Right lobe of liver (tissue), 6 donors: ENCODE measurements at regions not wholly inside any gene's neighbourhood (a gene's known extent, or its start where the extent isn't known, plus 50 kb on each side); places are given as distances from the start of the nearest gene placed in this dataset.

Source experiments
- ATAC-seq, 4 donors: fragments of 200-7000 bp; cut with Tn5 transposase; one replicate each; pipeline ENCODE4 v1.9.1; 2020; ENCODE audit warnings: mild to moderate bottlenecking in 4 of 4, moderate library complexity in 4 of 4
- DNase-seq, 3 donors: peaks; one replicate each; pipeline ENCODE4 v3.0.0-alpha.2; 2020
- H3K27ac ChIP-seq, 3 donors: fragments of 200-600 bp; one replicate each; pipeline ENCODE4 v1.8.0; 2022
- H3K27me3 ChIP-seq, 2 donors: fragments of 200-600 bp; one replicate each; pipeline ENCODE4 v1.8.0; 2022
- H3K36me3 ChIP-seq, 4 donors: fragments of 200-600 bp; sonication (generic) in 1 of 4; one replicate each; pipeline versions ENCODE4 v1.5.1 to v1.8.0; 2017 to 2022; ENCODE audit warnings: control low read depth in 1 of 4
- H3K4me1 ChIP-seq, 4 donors: fragments of 200-600 bp; sonication (generic) in 1 of 4; one replicate each; pipeline versions ENCODE4 v1.5.1 to v1.8.0; 2017 to 2022; ENCODE audit warnings: control low read depth in 1 of 4
- H3K4me3 ChIP-seq, 3 donors: fragments of 200-600 bp; one replicate each; pipeline ENCODE4 v1.8.0; 2022
- H3K9me3 ChIP-seq, 4 donors: fragments of 200-600 bp; sonication (generic) in 1 of 4; one replicate each; pipeline versions ENCODE4 v1.5.1 to v1.8.0; 2017 to 2022; ENCODE audit warnings: control low read depth in 1 of 4
- CTCF ChIP-seq, 4 donors: fragments of 200-600 bp in 3 of 4; fragments of 450-650 bp in 1 of 4; IDR thresholded peaks; one replicate each; pipeline versions ENCODE4 v1.5.1 to v1.8.0; 2016 to 2022; ENCODE audit warnings: antibody characterized with exemption in 4 of 4, mild to moderate bottlenecking in 2 of 4
- POLR2A ChIP-seq: fragments of 450-650 bp; IDR thresholded peaks from one replicate; pipeline ENCODE4 v1.6.1; 2017; ENCODE audit warnings: antibody characterized with exemption, mild to moderate bottlenecking
- WGBS: methylation state at CpG from one replicate; pipeline ENCODE4 v1.1.6; 2018; ENCODE audit warnings: low coverage, low lambda C conversion rate; ENCODE audit not compliant: insufficient coverage; ENCODE audit errors: missing lambda C conversion rate; 5-methylcytosine and 5-hydroxymethylcytosine counted together
- intact Hi-C, 2 donors: fragments of 100-400 bp; cut with DNase I; formaldehyde crosslinking; loops; one replicate each; pipeline versions ENCODE4 v1.11.2 to v1.14.1; 2022
- donor health status: DM: no; HTN: yes; CAD: no.
- donor health status: DM: no; HTN: no; CAD: no.
- donor health status: DM: no; HTN: no; CAD: no.
- donor health status: DM: no; HTN: yes; CAD: no.
- donor health status: DM: no; HTN: yes; CAD: no.

- TF ChIP-seq CTCF (IDR thresholded peaks at IDR 0.05) (peak; percentile 72 to 80 (median 76)), POLR2A (no peak)
Observed at GRCh38 chr4:149980941-149981340, 97.3 kb upstream of the DCLK2 start.

GRCh38 chr4:149983401-149983800, 94.8 kb upstream of the DCLK2 start:
- TF ChIP-seq CTCF (IDR thresholded peaks at IDR 0.05) (no peak), POLR2A (no peak)
- DNase-seq: no peak
- ATAC-seq: no peak
- Histone ChIP-seq H3K4me1 (no peaks in the 10 kb centered on the region), H3K27me3 (no peaks in the 10 kb centered on the region), H3K4me3 (no peak overlapping the region), H3K36me3 (no peaks in the 10 kb centered on the region), H3K9me3 (no peaks in the 10 kb centered on the region), H3K27ac (no peak overlapping the region)
- WGBS: 63% methylated on average over 2 of the region's 2 CpGs
- intact Hi-C loops: no loop called here

More at GRCh38 chr4:149980941-149981340, 97.3 kb upstream of the DCLK2 start:
- 15% methylated on average over 6 of the region's 6 CpGs for WGBS
- DNase-seq (peak in 1 of 3 donors; percentile 52), ATAC-seq (peak; percentile 82 to 88 (median 86))
- Histone ChIP-seq H3K27ac (no peak overlapping the region), H3K9me3 (no peaks in the 10 kb centered on the region), H3K36me3 (no peaks in the 10 kb centered on the region), H3K4me1 (no peaks in the 10 kb centered on the region), H3K4me3 (no peak overlapping the region), H3K27me3 (no peaks in the 10 kb centered on the region)
- intact Hi-C loops: no loop called here

- no peak overlapping the region for H3K27ac ChIP-seq
- H3K9me3 ChIP-seq: no peaks in the 10 kb centered on the region
- DNase-seq (no peak), ATAC-seq (no peak)
- H3K27me3 ChIP-seq: no peaks in the 10 kb centered on the region
- no peaks in the 10 kb centered on the region for H3K36me3 ChIP-seq
- intact Hi-C loops: no loop called here
- no peaks in the 10 kb centered on the region for H3K4me1 ChIP-seq
- no peak overlapping the region for H3K4me3 ChIP-seq
- 79% methylated on average over 3 of the region's 3 CpGs for WGBS
- no peak for TF ChIP-seq POLR2A
- no peak for TF ChIP-seq CTCF (IDR thresholded peaks at IDR 0.05)
Observed at GRCh38 chr4:149983931-149984330, 94.3 kb upstream of the DCLK2 start.

GRCh38 chr4:149985981-149986380, 92.3 kb upstream of the DCLK2 start:
- WGBS: 75% methylated on average over 4 of the region's 4 CpGs
- no peak for DNase-seq
- Histone ChIP-seq H3K27me3 (no peaks in the 10 kb centered on the region), H3K9me3 (no peaks in the 10 kb centered on the region), H3K4me3 (no peak overlapping the region), H3K36me3 (no peaks in the 10 kb centered on the region), H3K4me1 (no peaks in the 10 kb centered on the region), H3K27ac (no peak overlapping the region)
- ATAC-seq: no peak
- TF ChIP-seq POLR2A (no peak), CTCF (IDR thresholded peaks at IDR 0.05) (no peak)
- intact Hi-C loops: no loop called here

- Histone ChIP-seq H3K36me3 (no peaks in the 10 kb centered on the region), H3K27me3 (no peaks in the 10 kb centered on the region), H3K27ac (no peak overlapping the region), H3K4me1 (no peaks in the 10 kb centered on the region), H3K4me3 (no peak overlapping the region), H3K9me3 (no peaks in the 10 kb centered on the region)
- WGBS: 42% methylated on average over 3 of the region's 3 CpGs
- intact Hi-C loops: no loop called here
- ATAC-seq: no peak
- TF ChIP-seq CTCF (IDR thresholded peaks at IDR 0.05) (no peak), POLR2A (no peak)
- DNase-seq: no peak
Observed at GRCh38 chr4:149986917-149987316, 91.3 kb upstream of the DCLK2 start.
